ENCODE measurements at regions not wholly inside any gene's neighbourhood (a gene's known extent, or its start where the extent isn't known, plus 50 kb on each side); places are given as distances from the start of the nearest gene placed in this dataset.
"Not testable (repeated sequence)": the region's sequence is repeated elsewhere in the genome, so short reads cannot be mapped to it uniquely, and the experiment has no call there.

DNA sequence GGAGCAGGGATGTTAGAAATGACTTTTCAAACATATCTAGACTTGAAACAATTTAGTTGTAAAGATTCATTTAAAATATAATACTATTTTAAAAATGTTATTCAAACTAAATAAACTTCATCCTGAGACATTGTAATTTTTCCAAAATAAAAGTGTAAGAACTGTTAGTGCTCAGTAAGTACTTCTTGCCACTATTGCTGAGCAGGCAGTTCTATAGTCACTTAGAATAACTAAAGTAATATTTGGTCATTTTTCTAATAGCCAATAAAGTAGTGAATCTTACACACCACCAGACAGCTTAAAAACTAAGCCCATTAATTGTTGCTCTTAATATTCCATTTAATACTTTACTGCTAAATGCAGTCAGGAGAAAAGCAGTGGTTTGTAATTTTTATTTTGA is 1120.0 kb upstream of the CDH10 start:
- no peak for DNase-seq (ENCODE audit: low spot score)

DNA sequence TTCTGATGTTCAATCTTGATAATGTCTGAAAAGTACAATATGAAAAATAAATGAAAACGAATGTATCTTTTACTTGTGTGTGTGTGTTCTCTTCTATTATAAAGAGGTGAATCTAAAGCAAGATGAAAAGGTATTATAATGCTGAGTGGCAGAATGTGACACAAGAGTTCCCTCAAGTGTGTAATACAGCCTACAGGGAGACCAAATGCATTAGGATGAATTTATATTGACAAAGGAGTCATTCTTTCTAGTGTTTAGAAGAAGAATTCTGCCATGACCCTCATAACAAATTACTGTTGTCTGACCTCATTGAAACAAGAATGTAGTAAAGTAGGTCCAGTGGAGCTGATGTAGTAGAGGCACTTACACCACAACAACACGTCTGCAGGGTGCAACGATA is 1119.0 kb upstream of the CDH10 start:
- no peak for DNase-seq (ENCODE audit: low spot score)

DNA sequence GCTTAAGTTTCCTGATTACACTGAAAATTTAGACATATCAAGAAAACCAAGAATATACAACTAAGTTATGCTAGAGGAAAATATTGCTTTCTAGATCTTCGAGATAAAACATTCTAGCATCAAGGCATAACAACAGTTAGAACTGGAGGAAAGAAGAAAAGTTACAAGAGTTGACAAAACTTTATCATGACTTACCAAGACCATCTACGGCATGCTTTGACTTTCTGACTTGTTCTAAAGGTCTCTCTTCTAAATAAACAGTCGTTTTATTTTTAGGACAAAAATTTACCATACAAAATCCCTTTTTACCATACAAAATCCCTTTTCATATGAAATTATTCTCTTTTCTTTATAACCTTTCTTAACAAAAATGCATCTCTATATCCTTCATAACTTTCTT is 1110.1 kb upstream of the CDH10 start:
- no peak for DNase-seq (ENCODE audit: low spot score)

DNA sequence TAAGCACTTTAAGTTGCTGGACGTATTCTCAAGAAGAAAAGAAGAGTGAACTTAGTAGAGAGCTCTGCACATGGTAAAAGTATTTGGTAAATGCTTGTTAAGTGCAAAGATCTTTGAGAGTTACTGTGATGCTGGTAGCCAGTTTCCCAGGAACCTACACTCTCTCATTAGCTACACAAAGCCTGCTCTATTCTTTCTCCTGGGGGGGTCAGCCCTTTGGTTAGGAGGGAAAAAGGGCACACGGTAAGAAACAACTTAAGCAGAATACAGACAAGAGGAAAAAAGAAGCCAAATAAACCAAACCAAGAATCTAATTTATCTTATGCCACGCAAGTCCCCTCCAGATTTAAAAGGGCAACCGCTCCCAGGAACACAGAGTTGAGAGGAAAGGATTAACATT is 1100.1 kb upstream of the CDH10 start:
- DNase-seq (ENCODE audit: low spot score): no peak

DNA sequence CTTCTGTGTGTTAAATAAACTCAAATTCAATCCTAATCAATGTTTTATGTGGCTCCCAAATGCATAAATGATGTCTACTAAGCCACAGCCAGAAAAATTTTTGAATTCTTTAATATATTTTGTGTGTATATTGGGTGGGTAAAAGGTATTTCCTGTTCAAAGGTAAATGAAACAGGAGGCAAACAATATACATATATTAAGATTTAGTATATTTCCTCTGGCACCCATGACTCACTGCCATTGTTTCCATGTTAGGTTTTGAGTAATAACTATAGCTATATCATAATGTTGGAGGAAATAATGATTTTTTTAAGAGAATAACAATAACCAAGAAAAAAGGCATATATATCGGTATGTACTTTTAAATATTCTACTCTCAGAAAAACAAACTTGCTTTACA is 1071.9 kb upstream of the CDH10 start:
- no peak for DNase-seq (ENCODE audit: low spot score)

DNA sequence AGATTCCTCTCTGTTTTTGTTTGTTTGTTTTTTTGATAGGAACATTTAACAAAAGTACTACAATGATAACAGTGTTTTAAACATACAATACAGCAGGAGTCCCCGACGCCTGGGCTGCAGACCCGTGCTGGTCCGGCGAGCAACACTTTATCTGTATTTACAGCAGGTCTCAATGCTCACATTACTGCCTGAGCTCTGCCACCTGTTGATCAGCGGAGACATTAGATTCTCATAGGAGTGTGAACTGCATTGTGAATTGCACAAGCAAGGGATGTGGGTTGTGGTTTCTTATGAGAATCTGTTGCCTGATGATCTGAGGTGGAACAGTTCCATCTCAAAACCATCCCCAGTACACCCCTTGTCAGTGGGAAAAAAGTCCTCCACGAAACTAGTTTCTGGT is 1068.5 kb upstream of the CDH10 start:
- DNase-seq (ENCODE audit: low spot score): no peak

DNA sequence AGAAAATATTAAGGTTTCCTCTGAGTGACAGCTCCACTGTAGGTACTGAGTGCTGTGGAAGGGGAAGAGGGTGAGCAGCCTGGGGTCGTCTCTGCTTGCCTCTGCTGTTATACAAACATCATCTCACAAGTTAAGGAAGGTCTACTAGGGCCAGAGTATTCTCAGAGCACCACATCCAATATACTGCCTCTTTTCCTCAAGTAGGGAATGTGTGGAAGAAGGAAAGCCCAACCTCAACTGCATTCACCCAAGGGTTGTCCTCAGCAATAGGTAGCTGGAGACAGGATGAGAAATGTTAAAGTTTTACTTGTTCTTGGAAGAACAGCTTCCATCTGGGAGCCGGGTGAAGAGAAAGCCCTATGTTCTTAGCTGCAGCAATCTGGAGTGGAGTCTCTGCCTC is 1062.3 kb upstream of the CDH10 start:
- no peak for DNase-seq (ENCODE audit: low spot score)

DNA sequence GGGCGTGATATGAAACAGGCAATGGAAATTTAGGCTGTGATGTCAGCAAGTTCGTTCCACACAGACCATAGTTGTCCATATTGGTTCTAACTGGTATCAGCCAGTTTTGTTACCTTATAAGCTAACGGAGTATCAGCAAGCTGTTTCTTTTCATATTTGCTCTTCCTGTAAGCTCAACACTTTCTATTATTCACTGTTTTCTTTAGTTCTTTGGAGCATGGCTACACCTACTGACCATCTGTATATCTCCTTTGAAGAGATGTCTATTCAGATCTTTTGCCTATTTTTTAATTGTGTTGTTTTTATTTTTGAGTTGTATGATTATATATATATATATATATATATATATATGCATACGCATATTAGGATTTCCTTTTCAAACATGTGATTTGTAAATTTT is 1057.2 kb upstream of the CDH10 start:
- DNase-seq (ENCODE audit: low spot score): no peak

DNA sequence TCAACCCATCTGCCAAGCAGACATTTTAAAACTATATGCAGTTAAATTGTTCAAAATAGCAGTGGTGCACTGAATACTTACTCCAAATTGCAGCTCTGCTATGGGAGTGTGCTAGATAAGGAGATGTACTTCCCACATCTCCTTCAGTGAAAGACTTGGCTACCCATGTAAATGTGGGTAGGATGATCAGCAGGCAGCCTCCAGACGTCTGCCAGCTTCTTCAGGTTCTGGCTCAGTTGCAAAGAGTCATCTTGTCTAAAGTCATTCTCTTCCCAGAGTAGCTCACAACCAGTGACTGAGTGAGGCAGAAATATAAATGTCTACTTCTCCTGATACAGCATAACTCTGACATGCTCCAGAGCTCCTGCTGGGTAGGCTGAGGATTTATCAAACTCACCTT is 1050.0 kb upstream of the CDH10 start:
- DNase-seq (ENCODE audit: low spot score): no peak

DNA sequence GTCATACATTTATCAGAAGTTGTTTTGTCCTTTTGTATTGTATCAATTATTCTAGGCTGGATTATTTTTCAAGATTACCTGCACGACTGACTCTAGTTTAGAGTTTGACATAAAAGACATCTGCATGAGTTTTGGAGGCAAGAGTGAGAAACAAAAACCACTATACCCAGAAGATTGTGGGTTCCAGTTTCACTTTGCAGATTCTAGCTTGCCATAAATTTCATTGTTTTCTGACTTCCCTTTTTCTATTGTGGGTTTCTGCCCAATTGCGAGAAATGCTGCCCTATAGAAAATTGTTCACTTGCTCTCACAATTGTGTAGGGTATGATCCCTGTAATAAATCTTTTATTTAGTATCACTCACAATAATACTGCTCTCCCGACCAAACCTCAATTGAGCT is 1043.4 kb upstream of the CDH10 start:
- DNase-seq (ENCODE audit: low spot score): no peak

DNA sequence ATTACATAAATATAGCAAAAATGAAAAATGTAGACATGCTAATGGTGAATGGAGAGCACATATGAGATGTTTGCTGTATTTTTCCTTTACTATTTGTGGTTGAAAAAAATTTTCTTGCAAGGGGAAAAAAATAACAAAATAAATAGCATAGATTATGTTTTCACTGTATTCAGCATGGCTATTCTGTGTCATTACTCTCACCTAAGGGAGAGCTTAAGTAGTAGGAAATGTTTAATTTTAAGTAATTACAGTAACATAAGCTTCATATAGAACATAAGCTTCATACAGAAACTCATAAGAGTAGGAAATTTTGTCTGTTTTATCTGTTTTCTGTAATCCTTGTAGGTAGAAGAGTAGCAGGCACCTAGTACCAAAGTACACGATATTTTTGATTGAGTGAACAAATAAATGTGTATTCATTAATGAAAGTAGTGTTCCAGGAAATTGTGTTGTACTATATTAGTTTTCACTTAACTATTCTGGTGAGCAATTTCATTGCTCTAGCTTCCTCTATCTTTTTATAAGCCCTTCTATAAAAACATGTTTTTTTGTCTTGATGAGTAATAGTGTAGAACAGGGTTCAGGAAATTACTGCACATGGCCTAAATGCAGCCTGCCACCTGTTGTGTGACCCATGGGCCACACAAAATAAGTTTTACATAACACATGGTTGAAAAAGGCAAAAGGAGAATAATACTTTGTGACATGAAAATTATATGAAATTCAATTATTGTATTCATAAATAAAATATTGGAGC is 1025.0 kb upstream of the CDH10 start:
- DNase-seq (ENCODE audit: low spot score): no peak

DNA sequence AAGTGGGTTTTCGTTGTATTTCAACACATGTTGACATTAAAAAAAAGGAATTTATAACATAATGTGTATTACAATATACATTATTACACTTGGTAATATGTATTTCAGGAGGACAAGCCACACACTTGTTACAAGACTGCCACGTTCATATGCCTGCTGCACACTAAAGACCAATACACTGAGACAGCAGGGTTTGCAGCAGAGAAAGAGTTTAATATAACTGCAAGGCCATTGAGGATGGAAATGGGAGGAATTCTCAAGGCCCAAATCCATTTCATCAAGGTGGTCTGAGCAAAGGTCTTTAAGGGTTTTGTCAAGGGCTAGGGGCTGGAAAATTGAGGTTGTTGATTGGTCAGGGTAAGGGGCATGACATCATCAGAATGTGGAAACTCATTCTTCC is 1017.8 kb upstream of the CDH10 start:
- no peak for DNase-seq (ENCODE audit: low spot score)

DNA sequence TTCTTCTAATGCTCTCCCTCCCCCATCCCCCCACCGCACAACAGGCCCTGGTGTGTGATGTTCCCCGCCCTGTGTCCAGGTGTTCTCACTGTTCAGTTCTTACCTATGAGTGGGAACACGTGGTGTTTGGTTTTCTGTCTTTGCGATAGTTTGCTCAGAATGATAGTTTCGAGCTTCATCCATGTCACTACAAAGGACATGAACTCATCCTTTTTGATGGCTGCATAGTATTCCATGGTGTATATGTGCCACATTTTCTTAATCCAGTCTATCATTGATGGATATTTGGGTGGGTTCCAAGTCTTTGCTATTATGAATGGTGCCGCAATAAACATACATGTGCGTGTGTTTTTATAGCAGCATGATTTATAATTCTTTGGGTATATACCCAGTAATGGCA is 1005.5 kb upstream of the CDH10 start:
- not testable (repeated sequence) for DNase-seq (ENCODE audit: low spot score)

DNA sequence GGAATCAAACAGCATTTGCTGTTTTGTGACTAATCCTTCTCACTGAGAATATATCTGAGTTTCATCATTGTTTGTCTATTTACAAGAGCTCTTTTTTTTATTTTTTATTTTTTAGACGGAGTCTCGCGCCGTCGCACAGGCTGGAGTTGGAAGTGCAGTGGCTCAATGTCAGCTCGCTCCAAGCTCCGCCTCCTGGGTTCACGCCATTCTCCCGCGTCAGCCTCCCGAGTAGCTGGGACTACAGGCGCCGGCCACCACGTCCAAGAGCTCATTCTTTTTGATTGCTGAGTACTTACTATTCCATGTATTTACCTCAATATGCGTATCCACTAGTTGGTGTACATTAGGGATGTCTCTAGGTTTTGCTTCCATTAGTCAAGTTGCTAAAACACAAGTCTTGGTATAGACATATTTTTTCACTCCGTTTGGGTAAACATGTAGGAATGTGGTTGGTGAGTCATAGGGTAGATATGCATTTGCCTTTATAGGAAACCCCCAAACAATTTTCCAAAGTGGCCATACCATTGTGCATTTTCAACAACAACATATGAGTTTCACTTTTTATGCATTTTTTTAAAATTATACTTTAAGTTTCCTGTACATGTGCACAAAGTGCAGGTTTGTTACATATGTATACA is 1005.0 kb upstream of the CDH10 start:
- DNase-seq (ENCODE audit: low spot score): no peak

DNA sequence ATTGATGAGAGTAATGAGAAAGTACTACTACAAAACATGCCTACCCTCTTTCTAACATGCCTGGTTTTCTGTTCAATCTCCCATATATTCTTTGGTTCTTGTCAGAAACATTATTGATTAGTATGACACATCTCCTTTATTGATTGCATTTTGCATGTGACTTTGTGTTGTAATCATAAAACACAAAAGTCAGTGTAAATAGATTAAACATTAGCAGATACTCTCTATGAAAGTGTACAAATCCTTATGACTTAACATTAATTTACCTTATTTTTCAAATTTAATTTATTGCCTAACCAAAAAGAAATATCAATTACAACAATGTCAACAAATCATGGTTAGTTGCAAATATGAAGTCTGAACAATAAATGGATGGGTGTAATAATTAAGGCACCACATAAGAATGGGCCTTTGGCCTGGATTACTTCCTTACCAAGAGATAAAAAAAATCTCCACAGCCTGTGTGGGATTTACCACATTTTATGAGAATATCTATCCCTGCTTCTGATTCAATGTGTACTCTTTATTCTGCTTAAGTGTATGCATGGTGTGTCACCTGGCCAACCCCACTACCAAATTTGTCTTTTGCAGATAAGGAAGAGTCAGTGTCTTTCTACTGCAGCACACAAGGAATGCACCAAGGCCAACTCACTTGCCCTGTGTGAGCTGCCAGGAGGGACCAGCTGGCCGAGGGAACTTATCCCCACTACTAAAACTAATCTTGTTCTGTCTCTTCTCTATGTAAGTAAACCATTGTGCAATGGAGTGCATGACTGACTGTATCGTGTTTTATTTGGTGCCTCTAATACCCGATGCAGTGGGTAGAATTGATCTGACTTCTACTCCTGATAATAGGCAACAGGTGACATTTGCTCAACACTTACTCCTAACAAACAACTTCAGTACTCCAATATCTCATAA is 1001.9 kb upstream of the CDH10 start:
- DNase-seq (ENCODE audit: low spot score): no peak

DNA sequence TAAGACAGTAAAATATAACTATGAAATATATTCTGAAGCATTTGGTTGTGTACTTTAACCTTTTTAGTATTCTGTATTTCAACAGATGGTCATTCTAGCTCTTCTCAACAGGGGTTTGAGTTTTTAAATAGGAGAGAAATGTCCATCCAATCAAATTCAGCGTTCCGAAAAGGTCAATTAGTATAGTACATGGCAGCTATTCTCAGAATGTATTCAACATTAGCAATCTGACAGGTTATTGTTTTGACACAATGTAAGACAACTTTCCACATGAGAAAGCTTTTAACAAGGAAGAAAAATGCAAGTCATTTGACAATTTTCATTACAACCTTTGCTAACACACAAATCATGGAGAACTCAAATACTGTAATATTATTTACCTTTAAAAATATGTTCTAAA is 996.3 kb upstream of the CDH10 start:
- no peak for DNase-seq (ENCODE audit: low spot score)

DNA sequence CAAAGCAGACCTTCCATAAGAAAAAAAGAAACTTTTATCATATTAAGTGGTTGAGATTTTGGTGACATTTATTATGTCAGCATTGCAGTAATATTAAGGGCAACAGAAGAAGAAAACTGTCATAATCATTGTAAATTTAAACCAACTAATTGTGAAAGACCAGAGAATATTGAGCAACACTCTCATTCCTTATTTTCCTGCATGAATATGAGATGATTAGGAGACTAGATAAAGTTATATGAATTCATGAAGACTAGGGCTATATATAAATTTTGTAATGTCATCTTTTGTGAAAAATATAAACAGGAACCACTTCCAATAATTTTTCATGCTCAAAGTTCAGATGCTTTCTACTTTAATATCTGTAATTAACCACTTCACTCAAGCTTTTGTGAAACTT is 974.5 kb upstream of the CDH10 start:
- no peak for DNase-seq (ENCODE audit: low spot score)

DNA sequence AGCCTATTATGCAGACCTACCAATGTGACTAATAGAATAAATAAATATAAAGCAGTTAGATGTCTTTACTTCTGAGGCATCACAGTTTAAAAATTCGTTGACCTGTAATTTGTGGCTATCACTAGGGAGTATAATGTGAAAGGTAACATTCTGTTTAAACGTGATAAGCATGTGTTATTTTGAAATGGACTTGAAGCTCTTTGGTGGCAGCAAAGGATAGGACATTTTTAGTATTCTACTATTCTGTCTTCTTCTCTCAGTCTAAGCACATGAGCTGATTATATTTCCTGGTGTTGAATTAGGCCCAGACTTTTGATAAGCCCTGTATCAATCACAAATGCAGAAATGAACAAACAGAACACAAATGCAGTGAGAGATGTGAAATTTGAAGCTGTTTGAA is 974.0 kb upstream of the CDH10 start:
- DNase-seq (ENCODE audit: low spot score): no peak

DNA sequence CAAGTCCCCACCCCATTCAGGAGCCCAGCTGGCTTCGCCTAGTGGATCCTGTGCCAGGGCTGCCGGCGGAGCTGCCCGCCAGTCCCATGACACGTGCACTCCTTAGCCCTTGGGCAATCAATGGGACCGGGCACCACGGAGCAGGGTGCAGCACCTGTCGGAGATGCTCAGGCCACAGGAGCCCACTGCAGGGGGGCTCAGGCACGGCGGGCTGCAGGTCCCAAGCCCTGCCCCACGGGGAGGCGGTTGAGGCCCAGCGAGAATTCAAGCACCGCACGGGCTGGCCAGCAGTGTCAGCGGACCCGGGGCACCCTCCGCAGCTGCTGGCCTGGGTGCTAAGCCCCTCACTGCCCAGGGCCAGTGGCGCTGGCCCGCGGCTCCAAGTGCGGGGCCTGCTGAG is 969.7 kb upstream of the CDH10 start:
- no peak for DNase-seq (ENCODE audit: low spot score)

DNA sequence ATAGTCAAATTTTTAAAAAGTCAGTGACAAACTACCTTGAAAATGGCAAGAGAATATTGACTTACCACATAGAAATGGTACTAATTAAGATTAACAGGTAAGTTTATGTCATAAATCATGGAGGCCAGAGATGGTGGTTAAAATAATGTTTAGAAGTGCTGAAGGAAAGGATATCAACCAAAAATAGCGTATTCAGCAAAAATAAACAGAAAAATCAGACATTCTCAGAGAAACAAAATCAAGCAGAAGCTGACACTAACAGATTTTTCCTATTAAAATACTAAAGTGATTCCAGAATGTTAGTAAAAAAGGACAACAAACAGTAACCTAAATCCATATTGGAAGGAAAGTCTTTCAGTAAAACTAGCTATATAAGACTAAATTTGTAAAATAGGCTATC is 959.9 kb upstream of the CDH10 start:
- no peak for DNase-seq (ENCODE audit: low spot score)

DNA sequence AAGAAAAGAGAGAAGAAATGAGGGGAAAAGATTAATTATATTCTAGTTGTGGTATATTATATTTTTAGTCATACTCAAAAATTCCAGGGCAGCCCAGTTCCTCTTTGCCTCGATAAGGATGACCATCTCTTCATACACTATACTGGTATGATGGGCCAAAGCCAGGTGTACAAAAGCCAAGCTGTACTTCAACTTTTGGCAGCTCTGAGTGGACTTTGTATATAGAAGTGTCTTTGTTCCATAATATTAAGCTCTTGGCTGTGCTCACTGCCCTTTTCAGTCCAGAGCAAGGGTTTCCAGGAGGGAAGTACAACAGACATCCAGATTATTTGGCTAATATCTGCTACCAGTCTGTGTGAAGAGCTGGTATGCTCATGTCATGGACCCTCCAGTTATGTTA is 934.3 kb upstream of the CDH10 start:
- DNase-seq (ENCODE audit: low spot score): no peak

DNA sequence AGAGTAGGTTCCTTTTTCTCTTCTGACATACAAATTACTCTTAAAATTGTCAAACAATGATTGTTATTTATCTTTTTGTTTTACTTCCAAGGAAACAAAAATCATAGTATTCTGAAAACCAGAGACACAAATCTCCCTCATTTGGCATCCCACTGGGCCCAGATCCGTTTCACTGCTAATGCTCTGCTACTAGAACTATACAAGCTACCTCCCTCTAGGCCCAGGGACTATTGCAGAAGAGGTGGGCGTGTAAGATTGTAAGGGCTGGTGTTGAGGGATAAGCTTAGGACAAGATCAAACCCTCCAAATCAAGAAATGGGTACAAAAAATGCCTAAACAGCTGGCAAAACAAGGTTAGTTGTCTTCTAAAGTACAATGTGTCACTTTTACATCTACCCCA is 928.9 kb upstream of the CDH10 start:
- no peak for DNase-seq (ENCODE audit: low spot score)

DNA sequence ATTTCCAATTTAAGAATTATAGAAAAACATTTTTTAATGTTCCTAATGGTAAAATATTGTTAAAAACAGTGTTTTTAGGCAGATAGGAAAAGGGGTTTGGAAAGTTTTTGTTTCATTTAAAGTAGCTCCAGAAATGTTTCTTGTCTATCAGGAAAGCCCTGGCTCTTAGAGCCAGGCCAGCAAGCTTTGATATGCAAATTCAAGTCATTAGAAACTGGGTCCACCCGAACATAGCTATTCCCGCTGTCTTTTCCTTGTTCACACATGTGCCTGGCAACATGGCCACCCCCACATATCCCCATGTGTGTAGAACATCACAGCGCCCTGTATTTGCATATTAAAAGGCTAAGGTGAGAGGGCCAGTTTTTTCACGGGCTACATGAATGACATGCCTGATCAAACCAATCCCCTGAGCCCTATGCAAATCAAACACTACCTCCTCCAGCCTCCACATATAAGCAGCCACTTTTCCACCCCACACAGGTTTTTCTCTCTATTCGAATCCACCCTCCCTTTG is 925.3 kb upstream of the CDH10 start:
- no peak for DNase-seq (ENCODE audit: low spot score)

Measured in kidney capillary endothelial cell (primary cell).